NCI-H1417 (cell line): ENCODE measurements at regions not wholly inside any gene's neighbourhood (a gene's known extent, or its start where the extent isn't known, plus 50 kb on each side); places are given as distances from the start of the nearest gene placed in this dataset.

Source experiments
- DNase-seq, 3 experiments: peaks; one replicate each; lab custom pipeline; 2025; lab: John Stamatoyannopoulos, UW

DNA sequence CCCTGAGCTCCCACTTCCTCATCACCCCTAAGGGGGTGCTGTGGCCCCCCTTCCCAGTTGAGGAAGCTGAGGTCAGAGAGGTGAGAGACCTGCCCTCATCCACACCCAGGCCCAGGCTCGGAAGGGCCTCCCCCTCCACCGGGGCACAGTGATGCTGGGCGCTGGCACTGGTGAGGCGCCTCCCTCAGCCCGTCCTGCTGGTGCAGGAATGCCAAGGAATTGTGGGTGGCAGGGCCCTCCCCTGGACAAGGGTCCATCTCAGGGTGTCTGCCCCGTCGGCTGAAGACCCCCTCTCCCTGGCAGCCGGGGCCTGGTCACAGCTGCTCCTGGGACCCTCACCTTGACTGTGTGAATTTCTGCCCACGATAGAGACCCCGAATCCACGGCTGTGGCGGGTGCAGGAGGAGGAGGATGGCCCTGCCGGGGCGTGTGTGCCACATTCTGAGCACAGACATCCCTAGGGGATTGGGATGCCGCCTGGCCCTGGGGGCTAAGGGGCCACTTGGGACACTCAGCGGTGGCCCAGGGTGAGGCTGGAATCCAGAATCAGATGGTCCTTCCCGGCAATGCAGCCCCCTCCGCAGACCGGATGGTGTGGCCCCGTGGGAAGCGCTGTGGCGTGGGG lies 70.2 kb upstream of the GATA5 start:
- no peak for DNase-seq

- DNase-seq: no peak
Measured at GRCh38 chr20:62546606-62547005, 70.8 kb upstream of the GATA5 start.

DNA sequence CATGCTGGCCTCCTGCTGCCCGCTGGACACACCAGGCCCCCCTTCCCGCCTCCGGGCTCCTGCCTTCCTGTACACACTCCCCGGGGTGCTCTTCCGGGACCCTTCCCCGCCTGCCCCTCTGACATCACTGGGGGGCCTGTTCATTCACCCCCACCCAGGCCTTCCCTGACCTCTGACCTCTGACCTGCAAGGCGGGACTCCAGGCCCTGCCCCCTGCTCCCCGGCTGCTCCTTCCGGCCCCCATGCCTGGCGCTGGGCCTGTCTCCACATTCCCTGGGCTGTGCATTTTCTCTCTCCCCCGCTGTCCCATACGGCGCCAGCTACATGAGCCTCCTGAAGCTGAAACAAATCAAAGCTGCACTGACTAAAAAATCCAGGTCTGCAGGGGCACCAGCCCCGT lies 71.6 kb upstream of the GATA5 start:
- no peak for DNase-seq

- DNase-seq: no peak
Measured at GRCh38 chr20:62548471-62548870, 72.7 kb upstream of the GATA5 start.

- no peak for DNase-seq
Measured at GRCh38 chr20:62549029-62549428, 73.2 kb upstream of the GATA5 start.

DNA sequence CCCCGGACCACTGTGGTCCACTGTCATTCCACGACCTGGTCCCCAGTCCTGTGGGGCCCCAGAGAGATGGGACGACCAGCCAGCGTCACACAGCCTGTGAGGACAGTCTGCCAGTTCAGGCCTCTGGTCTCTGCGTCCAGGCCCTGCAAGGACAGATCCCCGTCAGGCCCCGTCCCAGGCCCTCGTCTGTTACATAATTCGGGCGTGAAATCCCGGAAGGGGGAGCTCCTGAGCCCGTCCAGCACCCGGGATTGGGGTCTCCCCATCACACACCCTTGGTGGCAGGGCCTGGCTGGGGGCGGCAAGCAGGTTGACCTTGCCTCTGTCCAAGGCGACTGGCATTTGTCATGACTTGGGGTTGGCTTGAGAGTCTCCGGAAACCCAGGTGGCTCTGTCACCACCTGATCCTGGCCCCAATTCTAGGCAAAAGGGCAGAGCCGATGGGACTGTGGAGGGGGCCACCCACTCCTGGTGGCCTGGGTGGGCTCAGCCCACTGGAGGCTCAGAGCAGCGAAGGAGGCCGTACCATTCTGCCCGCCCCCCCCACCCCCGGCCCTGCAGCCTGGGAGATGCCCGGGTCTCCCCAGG lies 73.8 kb upstream of the GATA5 start:
- DNase-seq: no peak

DNA sequence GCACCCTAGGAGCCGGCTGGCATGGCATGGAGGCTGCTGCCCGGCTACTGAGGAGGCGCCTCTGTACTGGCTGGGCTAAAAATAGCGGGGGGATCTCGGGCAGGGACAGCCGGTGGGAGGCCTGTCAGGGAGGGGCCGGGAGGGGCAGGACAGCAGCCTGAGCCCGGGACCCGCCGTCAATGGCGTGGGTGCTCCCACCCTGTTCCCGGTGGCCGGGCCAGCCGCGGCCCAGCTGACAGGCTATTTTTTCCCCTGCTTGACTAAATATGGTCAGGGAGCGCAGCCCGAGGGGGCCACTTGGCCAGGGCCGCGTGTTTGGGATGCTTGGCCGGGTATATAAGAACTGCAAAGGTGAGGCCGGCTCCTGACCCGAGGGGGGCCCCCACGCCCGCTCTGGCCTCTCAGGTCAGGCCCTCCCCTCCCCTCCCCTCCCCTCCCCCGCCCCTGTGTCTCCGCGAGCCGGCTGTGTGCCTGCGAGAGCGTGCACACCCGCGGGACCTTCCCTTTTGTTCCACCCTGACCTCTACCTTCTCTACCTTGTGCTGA lies 74.4 kb upstream of the GATA5 start:
- DNase-seq: peak in 1 of 3 experiments; percentile 38

GRCh38 chr20:62551407-62552323 lies 75.9 kb upstream of the GATA5 start:
- DNase-seq: peak in 2 of 3 experiments; percentile 39 to 40

- peak in 1 of 3 experiments; percentile 42 for DNase-seq
Measured at GRCh38 chr20:62552613-62553012, 76.8 kb upstream of the GATA5 start.

DNA sequence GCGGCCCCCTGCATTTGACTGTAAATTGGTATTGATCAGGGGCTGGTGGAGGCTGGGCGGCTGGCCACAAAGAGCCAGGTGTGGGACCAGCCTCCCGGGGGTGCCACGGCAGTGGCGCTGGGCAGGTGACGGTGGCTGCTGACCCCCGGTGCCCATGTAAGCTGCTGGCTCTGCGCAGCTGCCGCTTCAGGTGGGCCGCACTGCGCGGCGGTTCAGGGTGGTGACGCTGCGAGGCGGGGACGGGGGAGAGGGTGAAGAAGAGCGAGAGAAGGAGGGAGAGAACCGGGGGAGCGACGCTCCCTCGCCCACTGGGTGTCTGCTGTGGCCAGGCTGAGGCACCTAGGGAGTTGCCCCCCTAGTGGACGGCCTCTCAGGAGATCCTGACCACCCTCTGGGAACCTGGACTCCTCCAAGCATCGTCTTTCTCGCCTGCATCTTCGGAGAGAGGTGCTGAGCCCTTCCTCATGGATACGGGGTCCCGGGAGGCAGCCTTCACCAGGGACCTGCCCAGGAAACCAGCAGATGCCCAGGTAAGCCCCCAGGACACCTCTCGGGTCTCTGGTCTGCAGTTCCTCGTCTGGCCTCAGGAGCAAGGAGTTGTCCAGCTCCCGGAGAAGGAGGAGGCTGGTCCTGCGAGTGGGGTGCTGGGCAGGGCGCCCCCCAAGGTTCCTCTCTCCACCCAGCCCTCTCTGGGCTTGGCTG lies 77.5 kb upstream of the GATA5 start:
- DNase-seq: peak in 2 of 3 experiments; percentile 42 to 60

- DNase-seq: peak in 1 of 3 experiments; percentile 34
Measured at GRCh38 chr20:62553838-62554161, 78.0 kb upstream of the GATA5 start.

GRCh38 chr20:62554214-62554897 lies 78.6 kb upstream of the GATA5 start:
- DNase-seq: peak in 2 of 3 experiments; percentile 36 to 68

GRCh38 chr20:62554898-62555641 lies 79.3 kb upstream of the GATA5 start:
- DNase-seq: no peak

DNA sequence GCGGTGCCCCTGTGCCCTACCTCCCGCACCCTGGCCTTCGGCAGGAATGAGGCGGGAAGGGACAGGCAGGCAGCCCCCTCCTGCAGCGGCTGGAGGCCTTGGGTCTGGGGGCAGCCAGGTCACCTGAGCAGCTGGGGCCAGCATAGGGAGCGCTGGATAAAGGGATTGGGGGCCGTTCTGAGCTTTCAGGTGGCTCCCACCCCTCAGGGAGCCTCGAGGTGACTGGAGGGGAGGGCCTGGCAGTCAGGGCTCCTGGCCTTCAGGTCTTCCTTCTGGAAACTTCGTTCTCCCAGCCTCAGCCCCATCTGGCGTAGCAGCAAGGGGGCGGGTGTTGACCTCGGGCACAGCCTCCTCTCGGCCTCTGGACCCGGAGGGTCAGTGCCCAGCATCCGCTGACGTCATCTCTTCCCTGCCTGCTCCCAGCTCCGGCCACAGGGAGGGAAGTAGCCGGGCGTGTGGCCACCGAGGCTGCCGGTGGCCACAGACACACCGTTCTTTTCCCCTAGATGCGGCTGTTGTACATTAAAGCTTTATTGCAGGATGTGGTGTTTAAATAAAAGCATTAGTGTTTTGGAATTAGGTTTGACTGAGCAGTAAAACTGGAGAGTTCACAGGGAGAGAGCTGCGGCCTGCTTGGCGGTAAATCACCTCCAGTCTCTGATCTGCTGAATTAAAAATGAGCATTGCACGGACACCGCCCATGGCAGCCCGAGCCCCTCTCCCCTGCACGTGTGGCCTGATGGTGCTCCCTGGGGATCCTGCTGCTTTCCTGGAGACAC lies 80.0 kb upstream of the GATA5 start:
- no peak for DNase-seq

- no peak for DNase-seq
Measured at GRCh38 chr20:62557462-62557861, 81.7 kb upstream of the GATA5 start.

DNA sequence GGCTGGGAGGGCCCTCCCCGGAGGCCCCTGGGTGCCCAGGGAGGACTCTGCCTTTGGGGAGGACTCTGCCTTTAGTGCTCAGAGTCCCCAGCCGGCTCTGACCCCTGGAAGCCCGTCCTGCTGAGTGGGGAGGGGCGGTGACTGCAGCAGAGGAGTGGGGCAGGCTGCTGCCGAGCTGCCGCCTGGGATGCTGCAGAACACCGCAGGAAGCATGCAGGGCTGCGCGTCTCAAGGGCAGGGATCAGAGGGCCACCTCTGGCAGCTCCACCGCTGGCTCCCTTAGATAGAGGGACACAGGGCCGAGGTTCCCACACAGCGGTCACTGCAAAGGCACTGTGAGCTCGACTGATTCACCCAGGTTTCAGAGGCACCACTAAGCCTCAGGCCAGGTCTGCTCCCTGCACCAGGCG lies 82.2 kb upstream of the GATA5 start:
- no peak for DNase-seq

GRCh38 chr20:62558779-62559178 lies 83.0 kb upstream of the GATA5 start:
- no peak for DNase-seq

- no peak for DNase-seq
Measured at GRCh38 chr20:62560162-62560561, 82.1 kb upstream of the SLCO4A1 start.

- DNase-seq: no peak
Measured at GRCh38 chr20:62561182-62561581, 81.1 kb upstream of the SLCO4A1 start.

DNA sequence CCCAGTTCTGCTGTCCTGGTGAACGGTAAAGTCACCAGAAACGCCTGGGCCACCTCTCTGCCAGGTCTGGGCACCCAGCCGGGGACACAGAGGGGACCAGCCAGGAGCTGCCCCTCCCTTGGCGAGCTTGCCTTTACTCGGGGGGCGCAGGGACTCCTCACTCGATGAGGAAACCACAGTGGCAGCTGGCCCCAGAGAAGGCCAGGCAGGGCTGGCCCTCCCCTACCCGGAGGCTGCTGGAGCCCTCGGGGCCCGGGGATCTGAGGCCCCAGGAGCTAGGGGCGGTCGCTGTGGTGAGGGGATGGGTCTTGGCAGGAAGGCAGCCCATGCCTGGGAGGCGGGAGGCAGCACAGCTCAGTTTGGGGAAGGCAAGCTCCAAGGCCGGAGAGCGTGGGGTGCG lies 80.4 kb upstream of the SLCO4A1 start:
- DNase-seq: no peak
